Left colon (tissue), 2 donors: ENCODE measurements at regions not wholly inside any gene's neighbourhood (a gene's known extent, or its start where the extent isn't known, plus 50 kb on each side); places are given as distances from the start of the nearest gene placed in this dataset.

Experiments
- ATAC-seq: fragments of 200-7000 bp; cut with Tn5 transposase; one replicate; pipeline ENCODE4 v1.9.1; 2020; ENCODE audit warnings: mild to moderate bottlenecking, moderate library complexity
- DNase-seq, 2 donors: peaks; one replicate each; pipeline ENCODE4 v3.0.0-alpha.2; 2020
- intact Hi-C, 2 donors: fragments of 100-400 bp; cut with DNase I in 1 of 2; cut with micrococcal nuclease in 1 of 2; formaldehyde crosslinking; loops; one replicate each; pipeline versions ENCODE4 v1.11.2 to v1.14.0; 2022; cut with DNase I, micrococcal nuclease
- donor health status: DM: no; HTN: no; CAD: no.
- donor health status: DM: yes; HTN: yes; CAD: no.

GRCh38 chr19:31167690-31168089, 181.5 kb downstream of the TSHZ3 start:
- intact Hi-C loops = no loop called here
- DNase-seq (no peak), ATAC-seq (peak; percentile 85)

- DNase-seq (no peak), ATAC-seq (no peak)
- intact Hi-C loops = no loop called here
Observed at GRCh38 chr19:31166206-31166605, 183.0 kb downstream of the TSHZ3 start.

- ATAC-seq = no peak
Observed at GRCh38 chr19:31164791-31165251, 184.4 kb downstream of the TSHZ3 start.

GRCh38 chr19:31160336-31160926, 188.8 kb downstream of the TSHZ3 start:
- DNase-seq (no peak), ATAC-seq (no peak)
- intact Hi-C loops = no loop called here

More at GRCh38 chr19:31164791-31165251, 184.4 kb downstream of the TSHZ3 start:
- no peak for DNase-seq
- intact Hi-C loops = no loop called here

- intact Hi-C loops = no loop called here
- ATAC-seq = no peak
- no peak for DNase-seq
Observed at GRCh38 chr19:31154021-31154420, 195.2 kb downstream of the TSHZ3 start.

- intact Hi-C loops = no loop called here
- no peak for DNase-seq
- no peak for ATAC-seq
Observed at GRCh38 chr19:31152906-31153305, 196.3 kb downstream of the TSHZ3 start.

GRCh38 chr19:31149441-31149941, 199.7 kb downstream of the TSHZ3 start:
- intact Hi-C loops = no loop called here
- ATAC-seq = no peak
- no peak for DNase-seq

GRCh38 chr19:31148671-31149070, 200.6 kb downstream of the TSHZ3 start:
- DNase-seq (no peak), ATAC-seq (no peak)
- intact Hi-C loops = no loop called here

GRCh38 chr19:31147234-31147633, 202.0 kb downstream of the TSHZ3 start:
- intact Hi-C loops = no loop called here
- no peak for DNase-seq
- ATAC-seq = no peak

GRCh38 chr19:31146546-31147183, 202.6 kb downstream of the TSHZ3 start:
- DNase-seq (no peak), ATAC-seq (no peak)
- intact Hi-C loops = no loop called here

GRCh38 chr19:31146015-31146414, 203.2 kb downstream of the TSHZ3 start:
- ATAC-seq (no peak), DNase-seq (no peak)
- intact Hi-C loops = no loop called here

- DNase-seq = no peak
- intact Hi-C loops = no loop called here
- no peak for ATAC-seq
Observed at GRCh38 chr19:31145007-31145406, 204.2 kb downstream of the TSHZ3 start.

- DNase-seq = no peak
- intact Hi-C loops = no loop called here
- no peak for ATAC-seq
Observed at GRCh38 chr19:31144075-31144870, 205.0 kb downstream of the TSHZ3 start.

GRCh38 chr19:31141301-31141700, 207.9 kb downstream of the TSHZ3 start:
- intact Hi-C loops = no loop called here

GRCh38 chr19:31140717-31141116, 208.5 kb downstream of the TSHZ3 start:
- intact Hi-C loops = no loop called here
- no peak for ATAC-seq
- DNase-seq = no peak

More at GRCh38 chr19:31141301-31141700, 207.9 kb downstream of the TSHZ3 start:
- ATAC-seq (no peak), DNase-seq (no peak)

- DNase-seq (no peak), ATAC-seq (no peak)
- intact Hi-C loops = no loop called here
Observed at GRCh38 chr19:31139871-31140505, 209.2 kb downstream of the TSHZ3 start.

- intact Hi-C loops = no loop called here
- DNase-seq (peak in 1 of 2 donors; percentile 34), ATAC-seq (peak; percentile 94)
Observed at GRCh38 chr19:31138077-31138476, 211.2 kb downstream of the TSHZ3 start.

GRCh38 chr19:31135841-31136240, 213.4 kb downstream of the TSHZ3 start:
- ATAC-seq = no peak
- intact Hi-C loops = no loop called here

GRCh38 chr19:31132753-31133110, 216.5 kb downstream of the TSHZ3 start:
- ATAC-seq (peak; percentile 88), DNase-seq (no peak)
- intact Hi-C loops = no loop called here

More at GRCh38 chr19:31135841-31136240, 213.4 kb downstream of the TSHZ3 start:
- DNase-seq = no peak
